KMS-11 (cell line): ENCODE measurements at regions not wholly inside any gene's neighbourhood (a gene's known extent, or its start where the extent isn't known, plus 50 kb on each side); places are given as distances from the start of the nearest gene placed in this dataset.

Experiments
- H2AFZ ChIP-seq: fragments of 200-600 bp; sonication (generic); 2 replicates; pipeline ENCODE4 v1.6.1; 2016; ENCODE audit warnings: antibody characterized with exemption, mixed run types, low read depth
- H3K27ac ChIP-seq: fragments of 200-600 bp; sonication (generic); 2 replicates; pipeline ENCODE4 v1.6.1; 2016; ENCODE audit warnings: mild to moderate bottlenecking, mixed run types
- H3K27me3 ChIP-seq: fragments of 200-600 bp; sonication (generic); 2 replicates; pipeline ENCODE4 v1.6.1; 2017; ENCODE audit warnings: mild to moderate bottlenecking, low read depth, mixed run types, moderate library complexity; ENCODE audit not compliant: insufficient read depth
- H3K36me3 ChIP-seq: fragments of 200-600 bp; sonication (generic); 2 replicates; pipeline ENCODE4 v1.6.1; 2017; ENCODE audit warnings: mild to moderate bottlenecking, mixed run types; ENCODE audit not compliant: insufficient read depth
- H3K4me1 ChIP-seq: fragments of 200-600 bp; sonication (generic); 2 replicates; pipeline ENCODE4 v1.6.1; 2016; ENCODE audit warnings: mild to moderate bottlenecking, low read depth, mixed run types; ENCODE audit not compliant: poor library complexity, severe bottlenecking
- H3K4me2 ChIP-seq: fragments of 200-600 bp; sonication (generic); 2 replicates; pipeline ENCODE4 v1.7.0; 2016; ENCODE audit warnings: mild to moderate bottlenecking, mixed run types
- H3K4me3 ChIP-seq: fragments of 200-600 bp; sonication (generic); IDR thresholded peaks from 2 replicates; pipeline ENCODE4 v1.6.1; 2017; ENCODE audit warnings: low read depth, low read length, mixed read lengths; ENCODE audit not compliant: insufficient read depth
- H3K79me2 ChIP-seq: fragments of 200-600 bp; sonication (generic); 2 replicates; pipeline ENCODE4 v1.6.1; 2016; ENCODE audit warnings: low read depth, mixed run types; ENCODE audit not compliant: insufficient read depth
- H3K9ac ChIP-seq: fragments of 200-600 bp; sonication (generic); 2 replicates; pipeline ENCODE4 v1.6.1; 2016; ENCODE audit warnings: mild to moderate bottlenecking, mixed run types
- H4K20me1 ChIP-seq: fragments of 200-600 bp; sonication (generic); 2 replicates; pipeline ENCODE4 v1.6.1; 2016; ENCODE audit warnings: mild to moderate bottlenecking, mixed run types; ENCODE audit not compliant: insufficient read depth
- CTCF ChIP-seq: fragments of 200-600 bp; sonication (generic); conservative IDR thresholded peaks from 2 replicates; pipeline ENCODE4 v1.6.1; 2017; ENCODE audit warnings: low read depth, mild to moderate bottlenecking, antibody characterized with exemption, low read length, moderate library complexity, mixed read lengths

- Histone ChIP-seq H3K4me2 (no peak overlapping the region), H3K27me3 (no peaks in the 10 kb centered on the region), H3K36me3 (no peaks in the 10 kb centered on the region), H3K9ac (no peak overlapping the region), H2AFZ (no peak overlapping the region), H3K4me3 (no peak overlapping the region), H4K20me1 (no peaks in the 10 kb centered on the region), H3K27ac (no peak overlapping the region), H3K79me2 (no peaks in the 10 kb centered on the region), H3K4me1 (no peaks in the 10 kb centered on the region)
- TF ChIP-seq CTCF = no peak
Measured at GRCh38 chr2:65579506-65580235, 147.3 kb upstream of the SPRED2 start.

- no peak overlapping the region for H2AFZ ChIP-seq
- no peak for TF ChIP-seq CTCF
- no peak overlapping the region for H3K27ac ChIP-seq
- no peaks in the 10 kb centered on the region for H3K36me3 ChIP-seq
- no peaks in the 10 kb centered on the region for H4K20me1 ChIP-seq
- no peaks in the 10 kb centered on the region for H3K79me2 ChIP-seq
- peaks cover 3% of the 10 kb centered on the region for H3K4me1 ChIP-seq
- H3K9ac ChIP-seq = no peak overlapping the region
- no peak overlapping the region for H3K4me3 ChIP-seq
- no peak overlapping the region for H3K4me2 ChIP-seq
- H3K27me3 ChIP-seq = no peaks in the 10 kb centered on the region
Measured at GRCh38 chr2:65577654-65578053, 145.3 kb upstream of the SPRED2 start.

- H3K9ac ChIP-seq = no peak overlapping the region
- TF ChIP-seq CTCF = no peak
- H3K36me3 ChIP-seq = no peaks in the 10 kb centered on the region
- no peaks in the 10 kb centered on the region for H4K20me1 ChIP-seq
- H3K27ac ChIP-seq = no peak overlapping the region
- no peaks in the 10 kb centered on the region for H3K79me2 ChIP-seq
- H3K4me2 ChIP-seq = no peak overlapping the region
- H2AFZ ChIP-seq = no peak overlapping the region
- H3K27me3 ChIP-seq = no peaks in the 10 kb centered on the region
- H3K4me3 ChIP-seq = no peak overlapping the region
- H3K4me1 ChIP-seq = peaks cover 3% of the 10 kb centered on the region
Measured at GRCh38 chr2:65576861-65577601, 144.6 kb upstream of the SPRED2 start.

- Histone ChIP-seq H3K9ac (no peak overlapping the region), H3K27ac (no peak overlapping the region)
- no peak for TF ChIP-seq CTCF
Measured at GRCh38 chr2:65576278-65576677, 143.9 kb upstream of the SPRED2 start.

More at GRCh38 chr2:65576278-65576677, 143.9 kb upstream of the SPRED2 start:
- Histone ChIP-seq H3K4me1 (peaks cover 3% of the 10 kb centered on the region), H4K20me1 (no peaks in the 10 kb centered on the region), H3K36me3 (no peaks in the 10 kb centered on the region), H2AFZ (no peak overlapping the region), H3K4me2 (no peak overlapping the region), H3K79me2 (no peaks in the 10 kb centered on the region), H3K27me3 (no peaks in the 10 kb centered on the region), H3K4me3 (no peak overlapping the region)
